Adrenal gland (tissue), 9 donors: ENCODE measurements at regions not wholly inside any gene's neighbourhood (a gene's known extent, or its start where the extent isn't known, plus 50 kb on each side); places are given as distances from the start of the nearest gene placed in this dataset.

Experiments
- DNase-seq, 7 donors: peaks; one replicate each; pipeline ENCODE4 v3.0.0-alpha.2; 2019 to 2020
- H3K27ac ChIP-seq, 5 donors: fragments of 200-600 bp; sonication (generic) in 4 of 5; 1 replicate in 3 of 5; 2 replicates in 2 of 5; pipeline versions ENCODE4 v1.5.1 to v1.8.0; 2016 to 2020; ENCODE audit warnings: mild to moderate bottlenecking in 1 of 5
- H3K27me3 ChIP-seq: fragments of 200-600 bp; 2 replicates; pipeline ENCODE4 v1.8.0; 2021
- H3K36me3 ChIP-seq, 2 donors: fragments of 200-600 bp; replicated peaks in 1 of 2; 1 replicate in 1 of 2; 2 replicates in 1 of 2; pipeline versions ENCODE4 v1.5.1 to v1.8.0; 2018 to 2022
- H3K4me1 ChIP-seq, 2 donors: fragments of 200-600 bp; replicated peaks in 1 of 2; 1 replicate in 1 of 2; 2 replicates in 1 of 2; pipeline versions ENCODE4 v1.5.1 to v1.8.0; 2018 to 2021
- H3K4me3 ChIP-seq, 4 donors: fragments of 200-600 bp; sonication (generic) in 3 of 4; one replicate each; pipeline ENCODE4 v1.5.1; 2016 to 2018
- H3K9me3 ChIP-seq, 3 donors: fragments of 200-600 bp; sonication (generic) in 1 of 3; replicated peaks in 1 of 3; 1 replicate in 2 of 3; 2 replicates in 1 of 3; pipeline versions ENCODE4 v1.5.1 to v1.8.0; 2016 to 2021
- POLR2A ChIP-seq, 2 donors: fragments of 450-650 bp; IDR thresholded peaks; one replicate each; pipeline ENCODE4 v1.6.1; 2017; ENCODE audit warnings: antibody characterized with exemption in 2 of 2, mild to moderate bottlenecking in 2 of 2, moderate library complexity in 1 of 2
- WGBS, 4 donors: extraction: QIAGEN DNeasy Blood & Tissue Kit in 2 of 4; methylation state at CpG; one replicate each; pipeline versions ENCODE4 v1.1.5 to v1.1.7; 2013 to 2017; 5-methylcytosine and 5-hydroxymethylcytosine counted together
- intact Hi-C, 2 donors: fragments of 100-400 bp; cut with DNase I; formaldehyde crosslinking; loops; one replicate each; pipeline versions ENCODE4 v1.14.1 to v1.15.0; 2022 to 2023
- TF ChIP-seq, protein P1 (sequence below), 6 experiments: fragments of 450-650 bp in 4 of 6; fragments of 200-600 bp in 2 of 6; sonication (generic) in 1 of 6; IDR thresholded peaks; 1 replicate in 5 of 6; 2 replicates in 1 of 6; pipeline versions ENCODE4 v1.5.1 to v1.8.0; 2016 to 2021; ENCODE audit warnings: antibody characterized with exemption in 6 of 6, mild to moderate bottlenecking in 2 of 6, moderate library complexity in 1 of 6
- donor health status: healthy with polysubstance abuse.
- donor health status: Bipolar disorder and iron deficiency.
- donor health status: DM: yes; HTN: yes; CAD: no.
- donor health status: DM: no; HTN: no; CAD: no.
- donor health status: DM: no; HTN: no; CAD: no.

DNA sequence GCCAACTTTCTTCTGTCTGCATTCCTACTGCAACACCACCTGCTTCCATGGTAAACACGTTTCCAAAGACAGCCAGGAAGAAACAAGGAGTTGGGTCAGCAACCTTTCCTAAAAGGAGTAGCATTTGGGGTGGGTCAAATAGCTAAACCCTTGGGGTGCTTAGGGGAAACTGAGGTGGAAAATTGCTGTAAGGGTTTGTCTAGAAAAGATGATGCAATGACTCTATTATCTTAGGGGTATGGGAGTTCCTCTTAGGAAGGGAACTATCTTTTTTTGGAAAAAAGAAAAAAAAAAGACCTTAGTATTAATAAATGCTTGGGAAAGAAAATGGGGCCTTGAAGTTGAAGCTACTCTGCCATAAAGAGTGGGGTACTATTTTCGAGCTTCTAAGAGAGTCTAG is 86.1 kb upstream of the POMGNT2 start:
- H3K4me1 ChIP-seq = no peaks in the 10 kb centered on the region
- no peaks in the 10 kb centered on the region for H3K36me3 ChIP-seq
- DNase-seq = no peak
- TF ChIP-seq, protein P1, sequence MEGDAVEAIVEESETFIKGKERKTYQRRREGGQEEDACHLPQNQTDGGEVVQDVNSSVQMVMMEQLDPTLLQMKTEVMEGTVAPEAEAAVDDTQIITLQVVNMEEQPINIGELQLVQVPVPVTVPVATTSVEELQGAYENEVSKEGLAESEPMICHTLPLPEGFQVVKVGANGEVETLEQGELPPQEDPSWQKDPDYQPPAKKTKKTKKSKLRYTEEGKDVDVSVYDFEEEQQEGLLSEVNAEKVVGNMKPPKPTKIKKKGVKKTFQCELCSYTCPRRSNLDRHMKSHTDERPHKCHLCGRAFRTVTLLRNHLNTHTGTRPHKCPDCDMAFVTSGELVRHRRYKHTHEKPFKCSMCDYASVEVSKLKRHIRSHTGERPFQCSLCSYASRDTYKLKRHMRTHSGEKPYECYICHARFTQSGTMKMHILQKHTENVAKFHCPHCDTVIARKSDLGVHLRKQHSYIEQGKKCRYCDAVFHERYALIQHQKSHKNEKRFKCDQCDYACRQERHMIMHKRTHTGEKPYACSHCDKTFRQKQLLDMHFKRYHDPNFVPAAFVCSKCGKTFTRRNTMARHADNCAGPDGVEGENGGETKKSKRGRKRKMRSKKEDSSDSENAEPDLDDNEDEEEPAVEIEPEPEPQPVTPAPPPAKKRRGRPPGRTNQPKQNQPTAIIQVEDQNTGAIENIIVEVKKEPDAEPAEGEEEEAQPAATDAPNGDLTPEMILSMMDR (IDR thresholded peaks at IDR 0.05) = no peak
- no peak for TF ChIP-seq POLR2A (IDR thresholded peaks at IDR 0.05)
- intact Hi-C loops = no loop called here
- no peak overlapping the region for H3K27ac ChIP-seq
- H3K4me3 ChIP-seq = no peak overlapping the region
- 31 to 64% (median 44%) methylated on average over 2 of the region's 2 CpGs for WGBS, 4 donors
- H3K9me3 ChIP-seq = no peaks in the 10 kb centered on the region
- H3K27me3 ChIP-seq = no peaks in the 10 kb centered on the region

DNA sequence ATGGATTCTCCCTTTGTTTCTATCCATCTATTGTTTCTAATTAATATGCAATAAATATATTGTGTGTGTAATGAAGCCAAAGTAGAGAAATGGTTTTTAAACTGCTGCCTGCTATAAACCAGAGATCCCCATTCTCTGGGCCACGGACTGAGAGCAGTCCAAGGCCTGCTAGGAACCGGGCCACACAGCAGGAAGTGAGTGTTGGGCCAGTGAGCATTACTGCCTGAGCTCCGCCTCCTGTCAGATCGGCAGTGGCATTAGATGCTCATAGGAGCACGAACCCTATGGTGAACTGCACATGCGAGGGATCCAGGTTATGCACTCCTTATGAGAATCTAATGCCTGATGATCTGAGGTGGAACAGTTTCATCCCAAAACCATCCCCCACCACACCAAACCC is 85.2 kb upstream of the POMGNT2 start:
- Histone ChIP-seq H3K27me3 (no peaks in the 10 kb centered on the region), H3K36me3 (no peaks in the 10 kb centered on the region), H3K4me1 (no peaks in the 10 kb centered on the region), H3K27ac (no peak overlapping the region), H3K9me3 (no peaks in the 10 kb centered on the region), H3K4me3 (no peak overlapping the region)
- intact Hi-C loops = no loop called here
- 79 to 84% (median 81%) methylated on average over 1 to 6 of the region's 6 CpGs for WGBS, 4 donors
- DNase-seq = no peak
- no peak for TF ChIP-seq POLR2A (IDR thresholded peaks at IDR 0.05)
- TF ChIP-seq, protein P1 (IDR thresholded peaks at IDR 0.05) = no peak

DNA sequence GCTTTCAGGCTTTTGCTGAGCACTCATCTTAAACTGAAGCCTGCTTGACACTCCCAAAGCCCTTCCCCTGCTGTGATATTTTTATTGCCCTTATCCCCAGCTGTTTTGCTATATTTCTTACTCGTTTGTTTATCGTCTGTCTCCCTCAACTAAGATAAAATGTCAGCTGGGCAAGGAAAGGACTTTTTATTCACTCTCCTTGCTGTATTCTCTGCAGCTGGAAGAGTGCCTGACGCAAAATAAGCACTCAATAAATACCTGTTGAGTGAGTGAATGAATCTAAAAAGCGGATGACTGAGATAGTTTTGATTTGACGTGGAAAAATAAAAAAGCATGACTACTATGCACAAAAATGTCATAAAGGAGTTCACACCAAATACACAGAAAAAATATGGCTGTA is 84.8 kb upstream of the POMGNT2 start:
- WGBS, 4 donors = 53 to 73% (median 61%) methylated on average over 5 of the region's 5 CpGs
- Histone ChIP-seq H3K36me3 (no peaks in the 10 kb centered on the region), H3K9me3 (no peaks in the 10 kb centered on the region), H3K27ac (no peak overlapping the region), H3K4me1 (no peaks in the 10 kb centered on the region), H3K4me3 (no peak overlapping the region), H3K27me3 (no peaks in the 10 kb centered on the region)
- TF ChIP-seq, protein P1 (IDR thresholded peaks at IDR 0.05) = no peak
- TF ChIP-seq POLR2A (IDR thresholded peaks at IDR 0.05) = no peak
- no peak for DNase-seq
- intact Hi-C loops = no loop called here

DNA sequence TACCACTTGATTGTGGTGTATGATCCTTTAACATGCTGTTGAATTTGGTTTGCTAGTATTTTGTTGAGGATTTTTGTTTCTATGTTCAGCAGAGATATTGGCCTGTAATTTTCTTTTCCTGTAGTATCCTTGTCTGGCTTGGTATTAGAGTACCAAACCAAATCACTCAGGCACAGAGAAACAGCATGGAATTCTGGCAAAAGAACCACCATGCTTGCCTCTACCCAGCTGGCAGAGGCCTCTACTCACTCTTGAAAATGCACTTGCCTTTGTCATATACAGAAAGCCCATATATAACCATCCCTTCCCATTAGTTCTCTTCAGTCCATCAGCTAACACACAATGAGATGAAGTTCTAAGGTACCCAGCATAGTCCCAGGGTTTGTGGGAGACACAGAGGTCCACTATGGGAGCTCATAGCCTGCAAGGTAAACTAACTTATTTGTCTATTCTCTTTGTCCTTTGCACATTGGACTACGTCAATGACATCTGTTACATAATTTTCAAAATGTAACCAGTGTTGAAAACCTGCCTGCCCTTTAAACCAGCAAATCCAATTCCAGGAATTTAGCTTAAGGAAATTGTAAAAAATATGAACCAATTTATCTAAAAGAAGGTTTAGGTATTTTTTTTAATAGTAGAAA is 82.1 kb upstream of the POMGNT2 start:
- intact Hi-C loops = no loop called here
- H3K4me1 ChIP-seq = no peaks in the 10 kb centered on the region
- H3K4me3 ChIP-seq = no peak overlapping the region
- no peak for TF ChIP-seq POLR2A (IDR thresholded peaks at IDR 0.05)
- TF ChIP-seq, protein P1 (IDR thresholded peaks at IDR 0.05) = no peak
- DNase-seq = no peak
- H3K27me3 ChIP-seq = no peaks in the 10 kb centered on the region
- H3K9me3 ChIP-seq = no peaks in the 10 kb centered on the region
- no peaks in the 10 kb centered on the region for H3K36me3 ChIP-seq
- no peak overlapping the region for H3K27ac ChIP-seq
- WGBS, 4 donors = 85 to 89% (median 87%) methylated on average over 1 of the region's 1 CpG
